HK-2 (cell line): ENCODE measurements at regions not wholly inside any gene's neighbourhood (a gene's known extent, or its start where the extent isn't known, plus 50 kb on each side); places are given as distances from the start of the nearest gene placed in this dataset.
"Not testable (repeated sequence)": the region's sequence is repeated elsewhere in the genome, so short reads cannot be mapped to it uniquely, and the experiment has no call there.

Experiments used
- DNase-seq: peaks from one replicate; pipeline ENCODE4 v3.0.0-alpha.2; 2018; ENCODE audit not compliant: unreplicated experiment

DNA sequence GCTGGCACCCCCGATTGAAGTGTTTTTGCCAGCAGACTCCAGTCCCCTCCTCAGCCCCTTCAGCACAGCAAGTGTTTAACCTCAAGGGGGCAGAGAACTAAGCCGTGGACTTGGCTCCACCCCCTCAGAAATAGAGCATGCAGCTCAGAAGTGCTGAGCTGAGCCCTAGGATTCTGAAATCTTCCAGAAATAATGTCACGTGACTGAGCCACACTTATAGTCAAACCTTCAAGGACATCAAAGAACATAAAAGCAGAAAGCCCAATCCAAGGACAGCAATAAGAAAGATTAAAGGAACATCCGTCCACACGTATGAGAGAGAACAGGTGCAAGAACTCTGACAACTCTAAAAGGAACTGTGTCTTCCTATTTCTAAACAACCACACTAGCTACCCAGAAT, 317.7 kb upstream of the LRFN5 start:
- DNase-seq, result no peak

DNA sequence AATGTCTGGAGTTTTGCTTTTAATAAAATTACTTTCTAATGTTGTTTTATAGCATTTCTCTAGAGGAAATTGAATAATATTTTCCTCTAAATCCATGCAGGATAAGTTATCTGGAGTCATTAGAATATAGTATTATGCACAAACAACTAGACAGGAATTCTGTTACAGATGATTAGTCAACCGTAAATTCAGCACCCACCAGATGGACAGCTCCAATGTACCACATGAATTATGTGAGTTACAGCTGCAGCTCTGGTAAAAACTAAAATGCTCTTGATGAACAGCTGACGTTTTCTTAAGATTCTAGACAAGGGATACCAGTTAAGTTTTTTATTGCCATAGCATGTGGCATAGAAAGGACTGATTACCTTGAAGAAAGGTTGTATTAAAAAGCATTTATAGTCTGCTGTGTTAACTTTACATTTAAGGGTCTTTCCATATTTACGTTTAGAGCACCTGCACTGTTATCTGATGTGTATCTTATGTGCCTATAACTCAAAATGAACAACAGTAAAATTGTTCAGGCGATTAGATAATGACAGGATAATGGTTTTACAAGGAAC, 321.4 kb upstream of the LRFN5 start:
- peak; percentile 56 for DNase-seq

DNA sequence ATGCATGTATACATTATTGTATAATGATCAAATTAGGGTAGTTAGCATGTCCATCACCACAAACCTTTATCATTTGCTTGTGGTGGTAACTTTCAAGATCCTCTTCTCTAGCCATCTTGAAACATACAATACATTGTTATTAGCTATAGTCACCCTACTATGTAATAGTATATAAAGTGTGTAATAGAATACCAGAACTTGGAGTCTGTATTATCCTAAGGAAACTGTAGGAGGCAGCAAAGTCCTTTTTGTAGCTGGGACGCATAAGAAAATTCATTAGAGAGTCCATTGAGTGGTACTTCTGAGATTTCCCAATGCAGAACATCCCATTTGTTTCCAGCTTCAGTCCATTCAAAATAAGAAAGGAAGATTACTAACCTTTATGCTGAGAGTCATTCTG, 325.9 kb upstream of the LRFN5 start:
- no peak for DNase-seq

DNA sequence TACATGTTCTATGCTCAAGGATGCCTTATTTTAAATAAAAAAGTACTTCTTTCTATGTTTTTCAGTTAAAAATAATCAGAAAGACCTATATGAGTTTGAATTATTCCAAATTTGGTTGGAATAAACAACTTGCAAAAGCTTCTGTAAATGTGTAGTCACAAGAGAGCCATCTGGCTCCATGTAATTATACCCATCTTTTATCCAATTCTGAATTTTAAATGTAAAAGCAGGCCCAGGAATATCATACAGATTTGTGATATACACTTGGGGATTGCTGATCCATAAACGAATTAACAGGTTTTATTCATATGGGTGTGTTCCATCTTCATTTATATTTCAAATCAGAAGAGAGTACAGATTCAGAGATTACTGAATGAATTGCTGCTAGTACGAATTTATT, 329.2 kb upstream of the LRFN5 start:
- no peak for DNase-seq

DNA sequence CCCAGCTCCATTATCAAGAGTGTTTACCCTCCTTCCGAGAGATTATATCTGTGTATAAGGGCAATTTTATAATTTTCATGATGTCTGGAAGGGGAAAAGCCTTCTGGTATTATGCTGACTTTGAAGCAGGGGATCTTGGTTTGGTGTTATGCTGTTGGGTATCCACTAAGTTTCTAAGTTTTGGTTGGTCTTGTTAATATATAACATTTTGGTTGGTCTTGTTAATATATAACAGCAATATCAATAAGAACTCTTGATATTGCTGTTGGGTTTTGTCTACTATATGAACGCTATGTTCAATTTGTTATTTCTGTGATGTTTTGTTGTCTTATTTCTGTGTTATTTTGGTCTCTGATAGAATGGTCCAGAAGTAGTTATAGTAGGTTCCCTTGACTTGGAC, 349.2 kb upstream of the LRFN5 start:
- DNase-seq, result no peak

DNA sequence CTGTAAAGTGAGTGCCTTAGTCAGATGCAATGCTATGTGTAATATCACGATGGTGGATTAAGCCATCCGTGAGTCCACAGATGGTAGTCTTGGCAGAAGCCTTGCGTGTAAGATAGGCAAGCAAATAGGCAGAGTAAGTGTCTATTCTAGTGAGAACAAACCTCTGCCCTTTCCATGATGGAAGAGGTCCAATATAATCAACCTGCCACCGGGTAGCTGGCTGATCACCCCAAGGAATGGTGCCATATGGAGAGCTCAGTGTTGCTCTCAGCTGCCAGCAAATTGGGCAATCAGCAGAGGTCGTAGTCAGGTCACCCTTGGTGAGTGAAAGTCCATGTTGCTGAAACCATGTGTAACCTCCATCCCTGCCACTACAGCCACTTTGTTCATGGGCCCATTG, 371.2 kb upstream of the LRFN5 start:
- no peak for DNase-seq

DNA sequence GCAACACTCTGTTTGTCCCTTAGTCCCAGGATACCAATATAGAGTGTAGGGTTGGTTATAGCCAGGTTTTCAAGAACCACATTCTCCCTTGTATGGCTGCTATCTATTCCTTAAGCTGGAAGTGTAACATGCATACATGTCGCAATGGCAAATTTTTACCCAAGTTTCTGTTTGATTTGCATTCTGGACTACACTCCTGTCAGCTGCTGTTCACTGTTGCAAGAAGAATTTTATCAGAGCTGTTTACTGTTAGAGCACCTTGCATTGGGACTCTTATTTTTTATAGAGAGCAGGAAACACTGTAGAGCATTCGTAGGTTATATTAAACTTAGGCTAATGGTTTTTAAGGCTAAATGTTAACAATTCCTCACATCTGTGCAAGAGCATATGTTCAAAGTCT, 376.0 kb upstream of the LRFN5 start:
- DNase-seq, result no peak

DNA sequence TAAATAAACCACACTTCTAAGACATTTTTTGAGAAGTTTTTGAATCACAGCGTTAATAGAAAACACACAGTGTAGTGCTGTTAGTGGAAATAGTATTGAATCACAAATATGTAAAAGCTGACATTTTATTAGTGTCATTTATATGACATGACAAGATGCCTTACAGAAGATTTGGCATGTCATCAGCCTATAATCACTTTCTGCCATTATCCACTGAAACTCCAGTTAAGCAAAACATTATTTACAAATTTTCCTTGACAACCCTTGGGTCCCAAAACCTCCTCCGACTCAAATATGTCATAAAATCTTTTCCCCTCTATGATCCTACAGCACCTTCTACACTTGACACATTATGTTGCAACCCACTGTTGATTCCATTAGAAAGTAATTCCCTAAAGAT, 376.9 kb upstream of the LRFN5 start:
- DNase-seq, result no peak

DNA sequence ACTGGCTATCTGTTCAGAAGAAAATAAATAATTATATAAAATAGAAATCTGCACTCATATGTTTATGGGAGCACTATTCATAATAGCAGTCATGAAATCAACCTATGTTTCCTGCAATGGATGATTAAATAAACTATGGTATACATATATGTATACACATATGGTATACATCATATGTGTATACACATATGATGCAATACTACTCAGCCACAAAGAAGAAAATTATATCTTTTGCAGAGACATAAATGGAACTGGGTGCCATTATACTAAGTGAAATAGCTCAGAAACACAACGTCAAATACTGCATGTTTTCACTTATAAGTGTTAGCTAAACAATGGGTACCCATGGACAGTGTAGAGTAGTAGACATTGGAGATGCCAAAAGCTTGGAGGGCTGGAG, 381.2 kb upstream of the LRFN5 start:
- no peak for DNase-seq

DNA sequence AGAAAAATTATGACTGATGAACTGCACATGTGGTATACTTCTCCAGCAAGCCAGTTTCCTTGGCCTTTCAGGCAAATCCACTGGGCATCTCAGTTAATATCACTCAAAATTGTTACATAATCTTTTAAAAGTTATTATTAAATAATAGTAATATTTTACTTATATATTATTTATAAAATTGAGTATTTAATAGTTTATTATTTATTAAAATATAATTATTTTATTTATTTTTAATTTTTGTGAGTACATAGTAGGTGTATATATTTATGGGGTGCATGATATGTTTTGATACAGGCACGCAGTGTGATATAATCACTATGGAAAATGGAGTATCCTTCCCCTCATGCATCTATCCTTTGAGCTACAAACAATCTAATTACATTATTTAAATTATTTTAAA, 384.1 kb upstream of the LRFN5 start:
- DNase-seq, result no peak

DNA sequence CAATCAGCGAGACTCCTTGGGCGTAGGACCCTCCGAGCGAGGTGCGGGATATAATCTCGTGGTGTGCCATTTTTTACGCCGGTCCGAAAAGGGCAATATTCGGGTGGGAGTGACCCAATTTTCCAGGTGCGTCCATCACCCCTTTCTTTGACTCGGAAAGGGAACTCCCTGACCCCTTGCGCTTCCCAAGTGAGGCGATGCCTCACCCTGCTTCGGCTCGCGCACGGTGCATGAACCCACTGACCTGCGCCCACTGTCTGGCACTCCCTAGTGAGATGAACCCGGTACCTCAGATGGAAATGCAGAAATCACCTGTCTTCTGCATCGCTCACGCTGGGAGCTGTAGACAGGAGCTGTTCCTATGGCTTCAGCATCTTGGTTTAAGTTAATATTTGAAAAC, 391.7 kb upstream of the LRFN5 start:
- DNase-seq, result not testable (repeated sequence)

DNA sequence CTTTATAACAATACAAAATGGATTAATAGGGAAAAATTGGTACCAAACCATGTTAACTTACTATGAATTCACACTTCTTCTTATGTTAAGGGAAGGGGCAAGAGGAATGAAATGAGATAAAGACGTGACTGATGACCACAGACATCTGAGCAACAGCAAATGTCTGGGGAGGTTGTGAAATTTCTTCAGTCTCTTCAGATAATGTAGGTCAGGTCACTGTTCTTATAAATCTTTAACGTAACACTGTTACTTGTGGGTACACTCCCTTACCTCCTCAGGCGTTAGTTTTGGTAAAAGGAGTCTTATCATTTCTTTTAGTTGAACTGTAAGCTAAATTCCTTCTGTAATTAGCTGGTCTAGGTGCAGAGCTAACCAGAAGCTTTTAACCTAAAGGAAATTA, 405.0 kb upstream of the LRFN5 start:
- no peak for DNase-seq

DNA sequence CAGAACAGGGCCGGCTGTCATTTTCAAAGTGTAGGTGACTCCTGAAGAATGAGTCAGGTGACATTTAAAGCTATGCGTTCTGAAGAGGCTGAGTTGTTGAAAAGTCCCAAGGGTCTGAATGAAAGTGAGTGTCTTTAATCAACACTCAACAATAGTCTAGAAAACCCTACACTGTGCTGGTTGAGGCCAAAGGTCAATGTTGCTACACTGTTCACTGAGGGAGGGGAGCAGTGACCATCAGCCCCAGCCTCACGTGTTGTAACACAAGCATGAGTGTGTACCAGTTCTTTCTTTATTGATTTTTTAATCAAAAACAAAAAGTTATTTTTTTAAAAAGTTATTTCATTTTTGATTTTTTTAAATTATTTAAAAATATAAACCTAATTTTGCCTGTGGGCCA, 418.8 kb upstream of the LRFN5 start:
- no peak for DNase-seq

DNA sequence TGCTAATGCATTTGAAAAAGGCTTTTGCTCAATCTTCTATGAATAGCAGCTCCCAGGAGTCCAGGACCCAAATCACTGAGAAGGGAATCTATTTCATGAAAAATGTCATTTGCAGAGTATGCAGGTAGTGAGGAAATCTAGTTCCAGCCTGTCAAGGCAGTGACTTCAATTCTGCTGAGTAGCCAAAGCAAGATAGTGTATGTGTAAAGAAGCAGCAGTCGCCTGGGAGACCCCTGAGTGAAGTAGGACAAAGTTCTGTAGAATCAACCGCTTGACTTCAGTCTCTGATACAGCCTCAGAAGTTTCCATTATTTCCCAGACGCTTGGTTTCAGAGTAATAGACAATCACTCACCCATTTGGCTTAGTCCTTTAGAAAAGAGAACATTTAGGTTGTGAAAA, 435.6 kb upstream of the LRFN5 start:
- no peak for DNase-seq

DNA sequence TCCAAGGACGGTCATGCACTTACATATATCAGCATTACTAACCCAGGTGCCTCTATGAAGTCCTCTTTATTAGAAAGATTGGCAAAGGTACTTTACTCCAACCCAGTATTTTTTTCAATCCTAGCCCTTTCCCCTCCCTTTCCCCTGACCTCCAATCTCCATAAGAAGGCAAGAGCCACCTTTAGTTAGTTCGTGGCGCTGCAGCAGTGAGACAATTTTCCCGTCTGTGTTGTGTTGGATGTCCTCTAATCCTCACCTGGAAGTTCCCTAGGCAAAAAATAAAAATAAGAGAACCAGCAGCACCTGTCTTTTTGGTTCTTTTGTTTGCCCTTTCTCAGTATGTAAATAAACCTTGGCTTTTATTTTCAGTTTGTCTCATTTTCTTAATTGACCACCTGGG, 439.6 kb upstream of the LRFN5 start:
- no peak for DNase-seq

DNA sequence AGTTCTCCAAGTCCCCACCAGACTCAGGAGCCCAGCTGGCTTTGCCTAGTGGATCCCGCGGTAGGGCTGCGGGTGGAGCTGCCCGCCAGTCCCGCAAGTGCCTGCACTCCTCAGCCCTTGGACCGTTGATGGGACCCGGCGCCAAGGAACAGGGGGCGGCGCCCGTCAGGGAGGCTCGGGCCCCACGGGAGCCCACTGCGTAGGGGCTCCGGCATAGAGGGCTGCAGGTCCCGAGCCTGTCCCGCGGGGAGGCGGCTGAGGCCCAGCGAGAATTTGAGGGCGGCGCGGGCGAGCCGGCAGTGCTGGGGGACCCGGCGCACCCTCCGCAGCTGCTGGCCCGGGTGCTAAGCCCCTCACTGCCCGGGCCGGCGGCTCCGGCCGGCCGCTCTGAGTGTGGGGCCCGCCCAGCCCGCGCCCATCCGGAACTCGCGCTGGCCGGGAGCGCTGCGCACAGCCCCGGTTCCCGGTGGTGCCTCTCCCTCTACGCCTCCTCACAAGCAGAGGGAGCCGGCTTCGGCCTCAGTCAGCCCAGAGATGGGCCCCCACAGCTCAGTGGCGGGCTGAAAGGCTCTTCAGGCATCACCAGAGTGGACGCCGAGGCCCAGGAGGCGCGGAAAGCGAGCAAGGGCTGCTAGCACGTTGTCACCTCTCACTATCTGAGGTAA, 452.4 kb upstream of the LRFN5 start:
- no peak for DNase-seq

DNA sequence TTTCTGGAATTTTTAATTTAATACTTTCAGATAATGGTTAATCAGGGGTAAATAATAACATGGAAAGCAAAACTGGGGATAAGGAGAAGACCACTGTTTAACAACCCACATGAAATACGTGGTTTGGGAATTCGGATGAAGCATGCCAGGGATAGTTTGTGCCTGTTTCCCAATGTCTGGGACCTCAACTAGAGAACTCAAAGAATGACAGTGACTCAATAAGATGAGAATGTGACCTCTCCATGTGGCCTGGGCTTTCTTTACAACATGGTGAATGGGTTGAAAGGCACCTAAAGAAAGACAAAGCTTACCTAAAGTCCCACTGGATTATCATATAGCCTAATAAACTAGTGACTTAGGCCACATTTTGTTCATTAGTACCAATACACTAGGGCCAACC, 460.3 kb upstream of the LRFN5 start:
- no peak for DNase-seq

DNA sequence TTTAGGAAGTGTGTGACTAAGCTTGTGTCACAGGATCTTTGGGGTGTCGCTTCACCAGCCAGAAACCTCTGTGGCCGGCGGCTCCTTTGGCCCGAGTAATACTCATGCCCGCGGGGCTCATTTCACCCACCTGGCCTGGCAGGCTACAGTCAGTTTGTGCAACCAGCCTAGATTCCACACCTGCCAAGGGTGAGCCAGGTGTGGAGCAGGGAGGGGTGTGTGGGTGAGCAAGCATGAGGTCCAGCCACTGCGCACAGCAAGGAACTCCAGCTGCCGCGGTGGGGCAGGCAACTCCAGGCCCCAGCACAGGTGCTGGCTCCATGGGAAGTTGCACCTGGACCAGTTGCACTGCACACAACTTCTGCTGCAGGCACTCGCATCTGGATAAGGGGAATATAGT, 462.3 kb upstream of the LRFN5 start:
- no peak for DNase-seq

DNA sequence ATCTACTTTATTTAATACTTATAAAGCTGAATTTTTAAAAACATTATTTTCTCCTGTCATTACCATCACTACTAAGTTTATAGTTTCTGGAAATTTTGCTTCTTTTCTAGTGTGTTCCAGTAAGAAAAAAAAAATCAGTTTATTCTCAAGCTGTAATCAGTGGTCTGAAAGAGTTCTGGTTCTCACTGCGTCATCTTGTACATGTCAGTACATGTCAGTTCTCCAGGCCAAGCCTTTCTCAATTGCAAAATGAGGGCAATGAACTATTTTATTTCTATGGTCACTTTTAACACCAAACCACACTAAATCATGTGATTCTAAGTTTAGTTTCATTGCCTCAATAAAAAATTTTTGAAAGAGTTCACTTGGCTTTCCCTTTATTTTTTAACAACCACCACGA, 468.9 kb upstream of the LRFN5 start:
- DNase-seq, result no peak

DNA sequence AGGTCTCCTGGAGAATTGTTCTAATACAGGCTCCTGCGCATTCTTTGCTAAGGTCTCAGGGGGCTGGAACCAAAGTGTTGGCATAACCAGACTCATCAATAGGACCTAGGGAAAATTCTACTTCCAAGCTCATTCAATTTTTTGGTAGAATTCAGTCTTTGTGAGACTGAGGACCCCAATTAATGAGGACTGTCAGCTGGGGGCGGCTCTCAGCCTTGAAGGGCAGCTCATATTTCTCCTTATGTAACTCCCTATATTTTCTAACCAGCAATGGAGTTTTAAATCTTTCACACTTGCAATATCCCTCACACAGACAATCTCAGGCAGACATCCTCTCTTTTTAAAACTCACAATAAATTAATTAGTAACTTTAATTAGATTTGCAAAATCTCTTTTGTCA, 476.4 kb upstream of the LRFN5 start:
- no peak for DNase-seq

DNA sequence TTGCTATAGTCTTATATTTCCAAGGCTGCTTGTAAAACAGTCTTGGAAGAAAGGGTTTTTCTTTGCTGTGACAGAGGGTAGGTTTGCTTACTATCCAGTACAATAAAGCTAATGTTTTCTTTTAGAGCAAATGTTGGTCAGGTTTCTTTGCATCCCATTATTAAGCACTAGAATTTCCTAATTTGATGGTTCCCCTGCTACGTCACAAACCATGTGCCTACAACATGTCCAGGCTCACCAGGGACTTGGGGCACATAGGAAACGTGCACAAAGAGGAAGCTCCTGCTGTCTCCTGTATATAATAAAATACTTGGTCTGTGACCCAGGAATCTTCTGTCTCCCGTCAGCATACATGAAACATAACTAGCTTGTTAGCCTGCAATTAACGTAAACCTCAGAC, 486.3 kb upstream of the LRFN5 start:
- DNase-seq, result no peak

DNA sequence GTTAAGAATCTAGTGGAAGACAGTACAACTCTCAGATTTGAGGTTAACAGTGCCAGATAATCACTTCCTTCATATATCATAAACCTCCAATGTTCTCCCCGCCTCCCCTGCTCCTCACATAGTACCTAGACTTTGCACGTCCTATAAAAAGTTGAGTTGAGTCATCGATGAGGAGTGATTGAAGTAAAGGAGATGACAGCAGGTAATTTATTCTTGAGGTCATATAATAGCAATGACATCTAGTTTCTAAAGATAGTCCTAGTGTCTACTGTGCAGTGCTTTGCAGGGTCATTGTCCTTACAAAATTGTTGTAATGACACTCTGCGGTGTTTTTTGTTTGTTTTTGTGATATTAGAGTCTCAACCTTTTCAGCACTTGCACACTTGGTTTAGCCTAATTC, 510.5 kb upstream of the LRFN5 start:
- DNase-seq, result no peak

DNA sequence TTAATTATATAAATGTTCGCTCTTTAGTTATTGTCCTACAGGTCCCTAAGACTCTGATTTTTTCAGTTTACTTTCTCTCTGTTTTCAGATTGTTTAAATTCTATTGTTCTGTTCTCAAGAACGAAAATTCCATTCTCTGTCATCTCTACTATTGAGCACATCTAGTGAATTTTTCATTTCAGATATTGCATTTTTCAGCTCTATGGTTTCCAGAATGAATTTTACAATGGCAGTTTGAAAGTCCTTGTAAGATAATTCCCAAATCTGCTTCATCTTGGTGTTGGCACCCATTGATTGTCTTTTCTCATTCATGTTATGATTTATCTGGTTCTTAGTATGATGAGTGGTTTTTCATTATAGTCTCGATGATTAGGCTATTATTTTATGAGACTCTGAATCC, 519.6 kb upstream of the LRFN5 start:
- no peak for DNase-seq

DNA sequence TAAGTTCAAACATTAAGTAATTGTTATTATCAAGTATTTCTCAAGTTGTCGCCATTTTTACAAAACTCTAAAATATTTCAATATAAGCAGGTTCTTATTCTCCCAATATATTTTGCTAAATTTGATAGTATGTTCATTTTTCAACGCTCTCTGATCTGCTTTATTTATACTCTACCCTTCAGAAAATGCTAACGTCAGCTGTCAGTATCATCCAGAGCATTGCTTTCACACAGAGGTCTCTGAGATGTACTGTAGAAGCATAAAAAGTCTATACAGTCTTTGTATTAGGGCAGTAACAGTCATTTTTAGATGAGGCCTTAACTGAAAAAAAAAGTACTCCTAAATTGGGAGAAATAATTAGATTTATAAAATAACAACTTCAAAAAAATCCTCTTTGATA, 533.1 kb upstream of the LRFN5 start:
- DNase-seq, result no peak
